ENCODE measurements at regions not wholly inside any gene's neighbourhood (a gene's known extent, or its start where the extent isn't known, plus 50 kb on each side); places are given as distances from the start of the nearest gene placed in this dataset.

DNA sequence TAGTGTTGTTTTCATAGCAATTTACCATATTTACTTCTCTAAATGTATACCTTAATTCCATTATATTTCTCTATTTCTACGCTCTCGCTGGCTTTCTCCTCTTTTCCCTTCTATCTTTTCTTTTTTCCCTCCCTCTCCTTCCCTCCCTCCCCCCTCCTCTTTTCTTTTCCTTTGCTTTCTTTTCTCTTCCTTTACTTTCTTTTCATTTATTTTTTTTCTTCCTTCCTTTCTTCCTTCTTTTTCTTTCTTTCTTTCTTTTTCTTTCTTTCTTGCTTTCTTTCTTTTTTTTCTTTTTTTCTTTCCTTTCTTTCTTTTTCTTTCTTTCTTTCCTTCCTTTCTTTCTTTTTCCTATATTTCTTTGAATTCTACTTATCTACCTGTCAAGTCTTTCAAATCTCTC is 533.0 kb upstream of the POT1 start:
- Histone ChIP-seq H3K4me3 (no peak overlapping the region), H3K27me3 (ENCODE audit: insufficient read depth in 3 of 3, low read length in 2 of 3) (peaks cover 0 to 2% (median 0%) of the 10 kb centered on the region in 3 donors), H3K36me3 (ENCODE audit: insufficient read depth in 1 of 2, low read depth in 1 of 2) (no peaks in the 10 kb centered on the region), H3K4me1 (no peaks in the 10 kb centered on the region), H3K27ac (no peak overlapping the region), H3K9me3 (peaks cover 18% of the 10 kb centered on the region)
- TF ChIP-seq CTCF (IDR thresholded peaks at IDR 0.05) = no peak
- 91 to 100% (median 92%) methylated on average over 2 of the region's 2 CpGs for WGBS, 3 donors
- intact Hi-C loops (cut with DNase I) = no loop called here
- no peak for ATAC-seq
- DNase-seq = no peak

GRCh38 chr7:125459038-125459437 is 529.4 kb upstream of the POT1 start:
- peaks cover 18% of the 10 kb centered on the region for H3K9me3 ChIP-seq
- no peaks in the 10 kb centered on the region for H3K4me1 ChIP-seq
- no peak overlapping the region for H3K27ac ChIP-seq
- DNase-seq (no peak), ATAC-seq (no peak)
- no peaks in the 10 kb centered on the region for H3K36me3 ChIP-seq (ENCODE audit: insufficient read depth in 1 of 2, low read depth in 1 of 2)
- no peaks in the 10 kb centered on the region for H3K27me3 ChIP-seq (ENCODE audit: insufficient read depth in 3 of 3, low read length in 2 of 3)
- no peak overlapping the region for H3K4me3 ChIP-seq
- TF ChIP-seq CTCF (IDR thresholded peaks at IDR 0.05) = no peak
- intact Hi-C loops (cut with DNase I) = no loop called here

DNA sequence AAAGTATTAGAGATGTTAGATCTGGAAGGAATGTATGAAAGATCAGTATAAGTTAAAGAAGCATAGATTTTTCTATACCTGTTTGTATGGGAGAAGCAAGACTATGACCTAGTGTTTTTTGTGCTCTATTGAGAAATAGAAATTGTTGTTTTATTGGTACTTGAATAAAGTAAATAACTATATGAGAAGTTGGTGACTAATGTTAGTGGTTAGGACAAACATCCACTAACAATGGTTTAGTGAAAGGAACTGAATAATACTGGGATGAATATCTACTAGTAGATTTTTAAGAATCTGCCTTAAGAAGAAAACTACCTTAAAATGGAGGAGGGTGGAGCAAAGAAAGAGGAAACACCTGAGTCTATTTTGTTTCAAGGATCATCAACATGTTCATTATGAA is 521.1 kb upstream of the POT1 start:
- H3K9me3 ChIP-seq = no peaks in the 10 kb centered on the region
- H3K27me3 ChIP-seq (ENCODE audit: insufficient read depth in 3 of 3, low read length in 2 of 3) = no peaks in the 10 kb centered on the region
- DNase-seq (no peak), ATAC-seq (no peak)
- intact Hi-C loops (cut with DNase I) = no loop called here
- no peak for TF ChIP-seq CTCF (IDR thresholded peaks at IDR 0.05)
- no peaks in the 10 kb centered on the region for H3K4me1 ChIP-seq
- H3K27ac ChIP-seq = no peak overlapping the region
- no peaks in the 10 kb centered on the region for H3K36me3 ChIP-seq (ENCODE audit: insufficient read depth in 1 of 2, low read depth in 1 of 2)
- H3K4me3 ChIP-seq = no peak overlapping the region

GRCh38 chr7:125445836-125446235 is 516.2 kb upstream of the POT1 start:
- ATAC-seq (no peak), DNase-seq (no peak)

More at GRCh38 chr7:125445836-125446235, 516.2 kb upstream of the POT1 start:
- H3K9me3 ChIP-seq = no peaks in the 10 kb centered on the region
- no peak for TF ChIP-seq CTCF (IDR thresholded peaks at IDR 0.05)
- H3K27ac ChIP-seq = no peak overlapping the region
- H3K36me3 ChIP-seq (ENCODE audit: insufficient read depth in 1 of 2, low read depth in 1 of 2) = no peaks in the 10 kb centered on the region
- no peak overlapping the region for H3K4me3 ChIP-seq
- no peaks in the 10 kb centered on the region for H3K4me1 ChIP-seq
- whole genome bisulfite sequencing, 3 donors = 45 to 53% (median 49%) methylated on average over 3 of the region's 3 CpGs
- intact Hi-C loops (cut with DNase I) = no loop called here
- H3K27me3 ChIP-seq (ENCODE audit: insufficient read depth in 3 of 3, low read length in 2 of 3) = no peaks in the 10 kb centered on the region
